GM19463 (cell line): ENCODE measurements at regions not wholly inside any gene's neighbourhood (a gene's known extent, or its start where the extent isn't known, plus 50 kb on each side); places are given as distances from the start of the nearest gene placed in this dataset.

Experiments used
- ATAC-seq: cut with Tn5 transposase; IDR thresholded peaks from one replicate; pipeline ENCODE4 v1.9.1; 2021; ENCODE audit warnings: mild to moderate bottlenecking, moderate library complexity; ENCODE audit not compliant: unreplicated experiment

DNA sequence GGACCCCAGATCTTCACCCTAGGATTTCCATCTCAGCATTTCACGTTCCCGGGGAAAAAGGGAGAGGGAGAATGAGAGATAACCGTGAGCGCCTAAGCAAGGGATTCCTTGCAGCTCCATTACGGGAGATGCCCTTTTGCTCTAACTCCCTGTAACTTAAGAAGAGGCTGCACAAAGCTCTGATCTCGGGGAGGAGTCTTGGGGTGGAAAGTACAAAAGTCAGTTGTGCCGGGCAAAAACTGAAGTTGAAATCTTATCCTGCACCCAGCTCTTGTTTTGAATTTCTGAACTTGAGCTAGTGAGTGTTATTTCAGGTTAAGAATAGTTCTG lies 256.4 kb upstream of the SOX21 start:
- ATAC-seq: no peak

- ATAC-seq: no peak
These were observed 255.9 kb upstream of the SOX21 start for GRCh38 chr13:94968040-94968756.

GRCh38 chr13:94967183-94968039 lies 255.1 kb upstream of the SOX21 start:
- ATAC-seq: peak; percentile 60

- no peak for ATAC-seq
These were observed 254.1 kb upstream of the SOX21 start for GRCh38 chr13:94966422-94966955.

- ATAC-seq: no peak
These were observed 247.3 kb upstream of the SOX21 start for GRCh38 chr13:94959626-94960025.

GRCh38 chr13:94956417-94957110 lies 244.2 kb upstream of the SOX21 start:
- no peak for ATAC-seq

- no peak for ATAC-seq
These were observed 240.4 kb upstream of the SOX21 start for GRCh38 chr13:94952787-94953186.

GRCh38 chr13:94950303-94950702 lies 238.0 kb upstream of the SOX21 start:
- no peak for ATAC-seq

GRCh38 chr13:94947965-94948371 lies 235.6 kb upstream of the SOX21 start:
- ATAC-seq: no peak

DNA sequence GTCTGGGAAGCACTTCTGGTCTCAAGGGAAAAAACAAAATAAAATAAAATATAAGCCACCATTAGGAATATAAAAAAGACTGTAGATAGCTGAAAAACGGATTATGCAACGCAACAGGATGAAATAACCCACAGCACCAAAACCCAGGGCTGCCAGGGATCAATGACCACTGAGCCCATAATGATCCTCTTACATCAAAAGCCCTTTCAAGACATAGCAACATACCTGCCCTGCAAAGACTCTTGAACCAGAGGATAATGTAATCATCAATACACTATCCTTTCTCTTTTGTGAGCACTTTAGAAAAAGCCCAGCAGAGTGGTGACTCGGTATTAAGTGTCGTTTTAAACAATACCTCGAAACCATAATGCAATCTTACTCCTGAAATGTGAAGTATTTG lies 235.0 kb upstream of the SOX21 start:
- no peak for ATAC-seq

DNA sequence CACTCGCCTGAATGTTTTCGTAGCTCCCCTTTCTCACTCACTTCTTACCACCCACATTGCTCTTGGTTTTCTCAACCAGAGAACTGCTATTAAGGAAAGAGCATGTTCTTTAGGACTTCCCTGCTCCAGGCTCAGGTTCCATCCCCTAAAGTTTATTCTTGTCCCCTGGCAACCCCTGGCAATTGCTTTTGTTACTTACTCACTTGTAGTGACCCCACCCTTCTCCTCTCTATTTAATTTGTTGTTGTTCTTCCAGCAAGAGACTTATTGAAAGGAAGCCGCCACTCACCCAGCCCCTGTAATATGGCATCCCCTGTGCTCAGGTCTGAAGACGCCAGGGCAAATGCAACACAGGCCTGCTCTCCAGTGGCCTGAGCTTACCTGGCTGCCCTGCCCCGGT lies 233.7 kb upstream of the SOX21 start:
- no peak for ATAC-seq

DNA sequence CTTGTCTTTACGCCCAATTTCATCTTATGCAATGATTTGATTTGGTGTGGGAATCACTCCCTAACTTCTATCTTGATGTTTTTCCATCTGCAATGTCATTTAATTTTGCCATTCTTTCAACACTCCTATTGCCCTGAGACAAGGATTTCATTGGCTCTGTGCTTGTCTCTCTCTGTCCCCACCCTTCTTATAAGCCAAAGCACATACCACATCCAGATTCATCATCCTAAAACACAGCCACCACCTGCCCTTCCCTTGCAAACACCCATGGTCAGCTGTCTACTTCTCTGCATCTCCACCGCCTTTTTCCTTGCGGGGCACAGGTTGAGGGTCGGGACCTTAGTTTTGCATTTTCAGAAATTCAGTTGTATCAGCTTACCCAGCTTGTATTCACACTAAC lies 225.8 kb upstream of the SOX21 start:
- no peak for ATAC-seq

GRCh38 chr13:94936633-94937032 lies 224.3 kb upstream of the SOX21 start:
- ATAC-seq: no peak

DNA sequence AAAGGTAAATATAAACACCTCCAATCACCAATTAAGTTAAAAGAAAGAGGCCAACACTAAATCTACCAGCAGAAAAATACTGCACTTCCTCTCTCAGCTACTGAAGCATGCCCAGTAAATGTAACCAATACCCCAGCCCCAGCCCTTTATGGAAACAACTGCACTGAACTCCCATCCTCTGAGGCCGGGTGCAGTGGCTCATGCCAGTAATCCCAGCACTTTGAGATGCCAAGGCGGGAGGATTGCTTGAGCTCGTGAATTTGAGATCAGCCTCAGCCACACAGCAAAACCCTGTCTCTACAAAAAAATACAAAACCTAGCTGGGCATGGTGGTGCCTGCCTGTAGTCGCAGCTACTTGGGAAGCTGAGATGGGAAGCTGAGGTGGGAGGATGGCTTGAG lies 221.6 kb upstream of the SOX21 start:
- ATAC-seq: no peak

DNA sequence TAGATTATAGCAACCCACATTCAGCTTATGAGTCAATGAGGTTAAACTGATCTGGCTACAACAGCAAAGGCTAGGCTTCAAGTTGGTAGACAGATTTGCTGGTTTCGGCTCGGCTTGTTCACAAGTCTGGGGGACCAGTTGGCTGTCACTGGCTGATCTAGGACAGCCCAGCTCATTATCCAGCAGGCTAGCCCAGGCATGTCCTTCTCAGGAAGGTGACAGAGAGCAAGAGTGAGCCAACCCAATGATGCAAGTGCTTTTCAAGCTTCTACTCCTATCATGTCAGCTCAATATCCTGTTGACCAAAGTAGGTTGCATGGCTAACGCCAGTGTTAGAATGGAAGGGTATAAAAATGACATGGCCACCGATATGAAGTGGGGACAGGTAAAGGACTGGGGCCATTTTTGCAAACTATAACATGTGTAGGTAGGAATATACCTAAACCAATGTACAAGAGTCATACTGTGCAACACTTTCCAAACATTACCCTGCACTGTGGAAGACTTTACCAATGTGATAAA lies 220.9 kb upstream of the SOX21 start:
- no peak for ATAC-seq

GRCh38 chr13:94928127-94928775 lies 215.9 kb upstream of the SOX21 start:
- ATAC-seq: no peak

GRCh38 chr13:94925263-94925662 lies 212.9 kb upstream of the SOX21 start:
- ATAC-seq: no peak

GRCh38 chr13:94921181-94921580 lies 208.8 kb upstream of the SOX21 start:
- no peak for ATAC-seq

DNA sequence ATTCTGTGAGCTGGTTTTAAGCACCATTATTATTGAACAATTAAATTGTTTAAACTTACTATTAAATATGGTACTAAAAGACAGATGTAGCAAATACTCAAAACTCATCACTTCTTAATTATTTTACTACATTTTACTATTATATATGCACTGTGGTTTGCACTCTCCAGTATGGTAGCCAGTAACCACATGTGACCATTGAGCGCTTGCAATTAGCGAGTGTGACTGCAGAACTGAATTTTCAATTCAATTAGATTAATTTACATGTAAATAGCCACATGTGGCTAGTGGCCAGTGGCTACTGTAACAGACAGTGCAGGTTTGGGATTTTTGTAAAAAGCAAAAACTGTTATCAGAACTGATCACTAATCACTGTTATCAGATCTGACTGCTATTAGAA lies 208.2 kb upstream of the SOX21 start:
- ATAC-seq: no peak

DNA sequence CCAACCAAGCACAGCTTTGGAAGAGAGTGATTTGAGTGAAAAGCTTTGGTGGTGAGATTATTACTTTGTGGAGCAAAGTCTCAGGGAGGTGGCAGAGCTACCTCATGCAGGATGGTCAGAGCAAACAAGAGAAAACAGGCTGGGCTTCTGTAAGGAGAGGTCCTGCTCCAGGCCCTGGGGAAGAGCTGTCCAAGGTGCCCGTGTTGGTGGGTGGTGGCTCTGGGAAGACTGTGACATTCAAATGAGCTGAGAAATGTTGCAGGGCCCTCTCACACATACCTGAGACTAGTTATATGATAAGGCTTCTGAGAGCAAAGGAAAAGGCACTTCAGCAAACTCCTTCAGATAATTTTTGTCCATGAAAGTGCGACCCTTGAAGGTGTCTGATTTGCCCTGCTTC lies 205.5 kb upstream of the SOX21 start:
- no peak for ATAC-seq

DNA sequence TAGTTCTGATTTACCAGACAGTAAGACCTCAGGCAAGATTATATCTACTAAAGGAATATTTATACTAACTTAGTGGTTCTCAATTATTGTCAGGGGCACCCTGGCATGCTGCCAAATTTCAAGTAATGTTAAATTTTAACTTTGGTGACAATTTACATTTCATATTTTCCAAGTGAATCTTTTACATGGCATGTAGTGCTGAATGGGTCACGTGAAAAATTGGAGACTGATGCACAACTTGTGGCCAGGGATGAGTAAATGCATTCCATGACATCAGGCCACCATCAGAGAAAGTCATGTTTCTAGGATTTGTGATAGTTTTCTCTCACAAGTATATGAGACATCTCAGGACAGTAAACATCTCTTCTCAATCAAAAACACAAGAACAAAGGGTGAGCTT lies 202.6 kb upstream of the SOX21 start:
- ATAC-seq: no peak
